Osteocyte (in vitro differentiated cells): ENCODE measurements at regions not wholly inside any gene's neighbourhood (a gene's known extent, or its start where the extent isn't known, plus 50 kb on each side); places are given as distances from the start of the nearest gene placed in this dataset.

ENCODE experiments used
- DNase-seq: peaks from one replicate; pipeline ENCODE4 v3.0.0; 2021; ENCODE audit warnings: mixed read lengths; ENCODE audit not compliant: unreplicated experiment; ENCODE audit errors: extremely low spot score
- H3K27ac Mint-ChIP-seq: one replicate; pipeline ENCODE4 v1.8.0; 2021; ENCODE audit warnings: mild to moderate bottlenecking, mixed read lengths; ENCODE audit not compliant: unreplicated experiment
- H3K27me3 Mint-ChIP-seq: one replicate; pipeline ENCODE4 v1.8.0; 2021; ENCODE audit warnings: mixed read lengths; ENCODE audit not compliant: unreplicated experiment
- H3K36me3 Mint-ChIP-seq: one replicate; pipeline ENCODE4 v1.8.0; 2021; ENCODE audit warnings: mixed read lengths; ENCODE audit not compliant: unreplicated experiment
- H3K4me1 Mint-ChIP-seq: one replicate; pipeline ENCODE4 v1.8.0; 2021; ENCODE audit warnings: mixed read lengths; ENCODE audit not compliant: unreplicated experiment
- H3K4me3 Mint-ChIP-seq: one replicate; pipeline ENCODE4 v1.8.0; 2021; ENCODE audit warnings: mild to moderate bottlenecking, moderate library complexity, mixed read lengths; ENCODE audit not compliant: unreplicated experiment
- H3K9me3 Mint-ChIP-seq: one replicate; pipeline ENCODE4 v1.8.0; 2021; ENCODE audit warnings: mixed read lengths; ENCODE audit not compliant: unreplicated experiment
- TF ChIP-seq, protein P1 (sequence below): fragments of 200-600 bp; sonication (generic); IDR thresholded peaks from 2 replicates; pipeline ENCODE4 v1.5.0; 2021; ENCODE audit warnings: antibody characterized with exemption, mild to moderate bottlenecking, moderate library complexity

DNA sequence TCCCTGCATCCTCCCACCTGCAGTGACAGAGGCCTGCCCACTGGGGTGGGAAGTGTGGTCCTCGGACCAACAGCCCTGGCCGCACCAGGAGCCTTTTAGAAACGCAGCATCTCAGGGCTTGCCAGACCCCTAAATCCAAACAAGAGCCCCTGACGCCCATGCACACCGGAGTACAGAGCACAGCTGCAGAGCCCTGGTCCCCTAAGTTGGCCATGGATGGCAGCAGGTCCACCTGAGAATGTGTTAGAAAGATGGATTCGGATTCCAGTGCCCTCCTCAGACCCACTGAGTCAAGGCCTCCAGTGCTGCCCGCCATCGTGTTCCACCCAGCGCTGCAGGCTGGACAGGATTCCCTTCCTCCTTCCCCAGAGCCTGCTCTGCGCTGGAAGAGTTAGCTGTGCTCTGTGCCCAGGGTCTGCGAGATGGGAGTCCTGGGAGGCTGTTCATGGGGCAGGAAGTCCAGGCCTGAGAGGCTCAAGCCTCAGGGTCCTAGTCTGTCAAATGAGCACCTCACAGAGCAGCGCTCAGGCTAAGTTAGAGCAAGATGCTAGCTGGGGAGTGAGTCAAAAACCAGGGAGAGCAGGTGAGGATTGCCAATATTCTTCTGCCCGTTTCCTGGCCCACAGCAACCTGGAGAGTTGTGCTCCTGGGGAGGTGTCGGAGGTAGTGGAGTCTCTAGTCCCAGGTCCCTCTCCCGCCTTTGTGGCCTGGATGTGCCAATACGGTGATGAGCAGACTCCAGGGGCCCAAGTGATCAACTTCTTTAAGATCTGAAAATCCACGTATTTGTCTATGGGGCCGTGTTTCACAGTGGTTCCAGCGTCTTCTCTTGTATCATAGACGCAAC, 95.9 kb upstream of the GPR26 start:
- DNase-seq = peak; percentile 78
- no peak overlapping the region for H3K27ac Mint-ChIP-seq
- H3K4me3 Mint-ChIP-seq = no peak overlapping the region
- TF ChIP-seq, protein P1, sequence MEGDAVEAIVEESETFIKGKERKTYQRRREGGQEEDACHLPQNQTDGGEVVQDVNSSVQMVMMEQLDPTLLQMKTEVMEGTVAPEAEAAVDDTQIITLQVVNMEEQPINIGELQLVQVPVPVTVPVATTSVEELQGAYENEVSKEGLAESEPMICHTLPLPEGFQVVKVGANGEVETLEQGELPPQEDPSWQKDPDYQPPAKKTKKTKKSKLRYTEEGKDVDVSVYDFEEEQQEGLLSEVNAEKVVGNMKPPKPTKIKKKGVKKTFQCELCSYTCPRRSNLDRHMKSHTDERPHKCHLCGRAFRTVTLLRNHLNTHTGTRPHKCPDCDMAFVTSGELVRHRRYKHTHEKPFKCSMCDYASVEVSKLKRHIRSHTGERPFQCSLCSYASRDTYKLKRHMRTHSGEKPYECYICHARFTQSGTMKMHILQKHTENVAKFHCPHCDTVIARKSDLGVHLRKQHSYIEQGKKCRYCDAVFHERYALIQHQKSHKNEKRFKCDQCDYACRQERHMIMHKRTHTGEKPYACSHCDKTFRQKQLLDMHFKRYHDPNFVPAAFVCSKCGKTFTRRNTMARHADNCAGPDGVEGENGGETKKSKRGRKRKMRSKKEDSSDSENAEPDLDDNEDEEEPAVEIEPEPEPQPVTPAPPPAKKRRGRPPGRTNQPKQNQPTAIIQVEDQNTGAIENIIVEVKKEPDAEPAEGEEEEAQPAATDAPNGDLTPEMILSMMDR = no peak
- no peaks in the 10 kb centered on the region for H3K36me3 Mint-ChIP-seq
- peaks cover 4% of the 10 kb centered on the region for H3K9me3 Mint-ChIP-seq
- H3K27me3 Mint-ChIP-seq = no peaks in the 10 kb centered on the region
- H3K4me1 Mint-ChIP-seq = no peaks in the 10 kb centered on the region

DNA sequence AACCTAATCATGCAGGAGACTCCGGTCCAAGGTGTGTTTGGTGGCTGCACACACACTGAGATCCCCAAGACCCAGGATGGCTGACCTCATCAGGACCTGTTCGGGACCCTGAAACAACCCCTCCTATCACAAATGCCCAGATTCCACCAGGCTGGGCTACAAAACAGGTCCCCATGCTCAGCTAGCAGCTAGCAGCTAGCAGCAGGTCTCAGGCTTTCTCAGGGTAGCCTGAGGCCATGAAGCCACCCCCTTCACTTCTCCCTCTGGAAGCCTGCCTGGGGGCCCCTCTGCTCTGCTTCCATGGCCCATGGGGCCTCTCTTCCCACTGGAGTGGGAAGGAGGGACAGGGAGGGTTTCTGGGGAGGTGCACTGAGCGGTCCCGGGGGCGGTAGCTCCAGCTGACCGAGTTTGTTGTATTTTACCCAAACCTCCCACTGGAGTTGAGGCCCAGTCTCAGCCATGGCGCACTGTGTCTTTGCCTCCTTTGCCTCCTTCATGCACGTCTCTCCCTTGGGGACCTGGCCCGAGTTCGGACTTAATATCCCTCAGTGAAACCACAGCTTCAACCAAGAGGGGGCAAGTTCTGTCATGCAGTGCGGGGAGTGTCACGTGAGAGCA, 95.1 kb upstream of the GPR26 start:
- H3K36me3 Mint-ChIP-seq = no peaks in the 10 kb centered on the region
- no peaks in the 10 kb centered on the region for H3K4me1 Mint-ChIP-seq
- TF ChIP-seq, protein P1 = no peak
- H3K9me3 Mint-ChIP-seq = peaks cover 2% of the 10 kb centered on the region
- H3K27ac Mint-ChIP-seq = no peak overlapping the region
- no peak overlapping the region for H3K4me3 Mint-ChIP-seq
- no peaks in the 10 kb centered on the region for H3K27me3 Mint-ChIP-seq
- DNase-seq = peak; percentile 75

DNA sequence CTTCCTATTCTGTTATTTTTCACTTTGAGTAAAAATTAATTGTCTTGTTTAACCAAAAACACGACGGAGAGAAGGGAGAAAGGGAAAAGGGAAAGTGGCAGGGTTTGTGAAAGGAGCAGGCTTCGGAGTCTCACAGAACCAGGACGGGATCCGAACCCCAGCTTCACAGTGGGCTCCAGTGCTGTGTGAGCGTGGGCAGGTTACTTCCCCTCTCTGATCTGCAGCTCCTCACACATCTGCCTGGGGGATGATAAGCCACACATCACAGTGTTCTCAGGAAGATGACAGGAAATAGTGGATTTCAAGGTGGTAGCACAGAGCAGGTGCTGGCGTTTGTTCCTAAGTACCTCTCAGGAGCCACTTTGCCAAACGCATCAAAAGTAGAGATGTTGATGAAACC, 94.2 kb upstream of the GPR26 start:
- H3K36me3 Mint-ChIP-seq = no peaks in the 10 kb centered on the region

DNA sequence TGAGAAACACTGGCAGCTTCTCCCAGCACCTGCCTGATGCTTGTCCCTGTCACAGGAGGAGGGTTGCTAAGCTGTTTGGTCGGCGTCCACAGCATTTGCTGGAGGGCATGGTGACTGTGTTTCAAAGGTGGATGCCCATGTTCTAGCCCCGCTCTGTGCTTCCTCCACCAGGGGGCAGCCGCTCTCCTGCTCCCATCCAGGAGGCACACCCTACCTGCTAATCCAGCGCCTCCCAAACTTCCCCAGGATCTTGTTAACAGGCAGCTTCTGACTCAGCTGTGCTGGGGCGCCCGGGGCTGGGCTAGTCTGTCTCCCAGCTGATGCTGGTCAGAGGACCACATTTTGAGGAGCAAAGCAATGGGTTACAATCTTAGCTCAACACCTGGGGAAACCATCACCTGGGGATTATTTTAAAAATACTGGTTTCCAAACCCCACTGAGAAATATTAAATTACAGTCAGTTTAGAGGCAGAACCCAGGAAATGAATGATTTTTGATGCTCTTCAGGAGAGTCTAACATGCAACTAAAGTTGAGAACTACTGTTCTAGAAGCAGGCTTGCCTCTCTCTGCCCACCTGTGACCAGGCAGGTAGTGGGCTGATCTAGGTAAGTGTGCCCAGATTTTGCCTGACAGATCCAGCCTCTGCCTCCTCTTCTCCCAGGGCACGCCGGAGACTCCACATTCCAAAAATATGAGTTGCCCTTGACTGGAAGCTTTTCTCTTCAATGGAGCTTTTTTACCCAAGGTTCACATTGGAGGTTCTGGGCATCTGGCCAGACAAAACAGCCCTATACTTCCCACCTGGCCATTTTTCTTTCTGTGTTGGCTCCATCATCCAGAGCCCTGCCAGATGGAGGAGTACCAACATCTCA, 92.7 kb upstream of the GPR26 start:
- Mint-ChIP-seq H3K36me3 (no peaks in the 10 kb centered on the region), H3K4me1 (no peaks in the 10 kb centered on the region), H3K9me3 (no peaks in the 10 kb centered on the region), H3K27ac (no peak overlapping the region), H3K27me3 (no peaks in the 10 kb centered on the region), H3K4me3 (no peak overlapping the region)
- DNase-seq = no peak
- TF ChIP-seq, protein P1 = peak; percentile 43

More for the DNA sequence above, 94.2 kb upstream of the GPR26 start:
- H3K4me1 Mint-ChIP-seq = no peaks in the 10 kb centered on the region
- TF ChIP-seq, protein P1 = no peak
- H3K27ac Mint-ChIP-seq = no peak overlapping the region
- H3K4me3 Mint-ChIP-seq = no peak overlapping the region
- H3K9me3 Mint-ChIP-seq = no peaks in the 10 kb centered on the region
- no peaks in the 10 kb centered on the region for H3K27me3 Mint-ChIP-seq
- DNase-seq = peak; percentile 42
